Sigmoid colon (tissue), 4 donors: ENCODE measurements at regions not wholly inside any gene's neighbourhood (a gene's known extent, or its start where the extent isn't known, plus 50 kb on each side); places are given as distances from the start of the nearest gene placed in this dataset.
"Not testable (repeated sequence)": the region's sequence is repeated elsewhere in the genome, so short reads cannot be mapped to it uniquely, and the experiment has no call there.

Source experiments
- EP300 ChIP-seq, 4 donors: sonication (generic); formaldehyde crosslinking; IDR thresholded peaks; one replicate each; pipeline ENCODE4 v1.6.1; 2017; ENCODE audit warnings: antibody characterized with exemption in 4 of 4
- POLR2A ChIP-seq, 2 donors: fragments of 450-650 bp; IDR thresholded peaks; one replicate each; pipeline ENCODE4 v1.6.1; 2016; ENCODE audit warnings: antibody characterized with exemption in 2 of 2, mild to moderate bottlenecking in 2 of 2, moderate library complexity in 2 of 2
- POLR2AphosphoS5 ChIP-seq, 4 donors: sonication (generic); formaldehyde crosslinking; IDR thresholded peaks; one replicate each; pipeline ENCODE4 v1.6.1; 2017; ENCODE audit warnings: antibody characterized with exemption in 4 of 4
- TF ChIP-seq, protein P1 (sequence below), 4 experiments: fragments of 450-650 bp in 3 of 4; fragments of 200-600 bp in 1 of 4; IDR thresholded peaks; one replicate each; pipeline ENCODE4 v1.5.1; 2016 to 2019; ENCODE audit warnings: antibody characterized with exemption in 4 of 4, mild to moderate bottlenecking in 3 of 4, moderate library complexity in 2 of 4

DNA sequence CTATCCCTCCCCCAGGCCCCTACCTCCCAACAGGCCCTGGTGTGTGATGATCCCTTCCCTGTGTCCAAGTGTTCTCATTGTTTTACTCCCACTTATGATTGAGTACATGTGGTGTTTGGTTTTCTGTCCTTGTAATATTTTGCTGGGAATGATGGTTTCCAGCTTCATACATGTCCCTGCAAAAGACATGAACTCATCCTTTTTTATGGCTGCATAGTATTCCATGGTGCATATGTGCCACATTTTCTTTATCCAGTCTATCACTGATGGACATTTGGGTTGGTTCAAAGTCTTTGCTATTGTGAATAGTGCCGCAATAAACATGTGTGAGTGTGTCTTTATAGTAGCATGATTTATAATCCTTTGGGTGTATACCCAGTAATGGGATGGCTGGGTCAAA is 151.7 kb downstream of the VSIG4 start:
- TF ChIP-seq, protein P1, sequence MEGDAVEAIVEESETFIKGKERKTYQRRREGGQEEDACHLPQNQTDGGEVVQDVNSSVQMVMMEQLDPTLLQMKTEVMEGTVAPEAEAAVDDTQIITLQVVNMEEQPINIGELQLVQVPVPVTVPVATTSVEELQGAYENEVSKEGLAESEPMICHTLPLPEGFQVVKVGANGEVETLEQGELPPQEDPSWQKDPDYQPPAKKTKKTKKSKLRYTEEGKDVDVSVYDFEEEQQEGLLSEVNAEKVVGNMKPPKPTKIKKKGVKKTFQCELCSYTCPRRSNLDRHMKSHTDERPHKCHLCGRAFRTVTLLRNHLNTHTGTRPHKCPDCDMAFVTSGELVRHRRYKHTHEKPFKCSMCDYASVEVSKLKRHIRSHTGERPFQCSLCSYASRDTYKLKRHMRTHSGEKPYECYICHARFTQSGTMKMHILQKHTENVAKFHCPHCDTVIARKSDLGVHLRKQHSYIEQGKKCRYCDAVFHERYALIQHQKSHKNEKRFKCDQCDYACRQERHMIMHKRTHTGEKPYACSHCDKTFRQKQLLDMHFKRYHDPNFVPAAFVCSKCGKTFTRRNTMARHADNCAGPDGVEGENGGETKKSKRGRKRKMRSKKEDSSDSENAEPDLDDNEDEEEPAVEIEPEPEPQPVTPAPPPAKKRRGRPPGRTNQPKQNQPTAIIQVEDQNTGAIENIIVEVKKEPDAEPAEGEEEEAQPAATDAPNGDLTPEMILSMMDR (IDR thresholded peaks at IDR 0.05): not testable (repeated sequence)
- TF ChIP-seq POLR2A, POLR2AphosphoS5, EP300 (IDR thresholded peaks at IDR 0.05): not testable (repeated sequence)
